ENCODE measurements at regions not wholly inside any gene's neighbourhood (a gene's known extent, or its start where the extent isn't known, plus 50 kb on each side); places are given as distances from the start of the nearest gene placed in this dataset.

GRCh38 chr6:148134592-148134991 is 208.0 kb upstream of the SASH1 start:
- no peak for DNase-seq

GRCh38 chr6:148136586-148136985 is 206.1 kb upstream of the SASH1 start:
- DNase-seq, result no peak

- DNase-seq, result no peak
Observed at GRCh38 chr6:148137652-148138051, 205.0 kb upstream of the SASH1 start.

GRCh38 chr6:148138573-148138972 is 204.1 kb upstream of the SASH1 start:
- no peak for DNase-seq

- no peak for DNase-seq
Observed at GRCh38 chr6:148140772-148141557, 201.7 kb upstream of the SASH1 start.

- DNase-seq, result no peak
Observed at GRCh38 chr6:148142821-148143220, 199.8 kb upstream of the SASH1 start.

GRCh38 chr6:148143771-148144170 is 198.9 kb upstream of the SASH1 start:
- no peak for DNase-seq

- peak; percentile 8 for DNase-seq
Observed at GRCh38 chr6:148144917-148145521, 197.6 kb upstream of the SASH1 start.

- peak; percentile 8 for DNase-seq
Observed at GRCh38 chr6:148146717-148147462, 195.7 kb upstream of the SASH1 start.

- DNase-seq, result no peak
Observed at GRCh38 chr6:148147463-148147830, 195.2 kb upstream of the SASH1 start.

- no peak for DNase-seq
Observed at GRCh38 chr6:148151896-148152643, 190.6 kb upstream of the SASH1 start.

- no peak for DNase-seq
Observed at GRCh38 chr6:148154668-148155067, 188.0 kb upstream of the SASH1 start.

GRCh38 chr6:148155293-148155692 is 187.3 kb upstream of the SASH1 start:
- DNase-seq, result no peak

GRCh38 chr6:148157841-148158240 is 184.8 kb upstream of the SASH1 start:
- DNase-seq, result no peak

- no peak for DNase-seq
Observed at GRCh38 chr6:148164645-148165044, 178.0 kb upstream of the SASH1 start.

- no peak for DNase-seq
Observed at GRCh38 chr6:148166339-148166968, 176.2 kb upstream of the SASH1 start.

GRCh38 chr6:148169706-148170105 is 172.9 kb upstream of the SASH1 start:
- DNase-seq, result no peak

GRCh38 chr6:148170286-148170685 is 172.4 kb upstream of the SASH1 start:
- no peak for DNase-seq

GRCh38 chr6:148173548-148173947 is 169.1 kb upstream of the SASH1 start:
- no peak for DNase-seq

- no peak for DNase-seq
Observed at GRCh38 chr6:148175550-148176188, 167.0 kb upstream of the SASH1 start.

GRCh38 chr6:148177589-148178233 is 164.9 kb upstream of the SASH1 start:
- no peak for DNase-seq

GRCh38 chr6:148179786-148180185 is 162.9 kb upstream of the SASH1 start:
- DNase-seq, result no peak
